ENCODE measurements at regions not wholly inside any gene's neighbourhood (a gene's known extent, or its start where the extent isn't known, plus 50 kb on each side); places are given as distances from the start of the nearest gene placed in this dataset.

- no peak for DNase-seq
Measured at GRCh38 chr6:9647599-9647998, 767.3 kb downstream of the TFAP2A start.

- DNase-seq = no peak
Measured at GRCh38 chr6:9647071-9647445, 767.8 kb downstream of the TFAP2A start.

GRCh38 chr6:9646342-9647070 lies 768.4 kb downstream of the TFAP2A start:
- DNase-seq = no peak

- DNase-seq = no peak
Measured at GRCh38 chr6:9638861-9639260, 776.0 kb downstream of the TFAP2A start.

- DNase-seq = no peak
Measured at GRCh38 chr6:9634776-9635175, 780.1 kb downstream of the TFAP2A start.

GRCh38 chr6:9632026-9632425 lies 782.8 kb downstream of the TFAP2A start:
- no peak for DNase-seq

- DNase-seq = no peak
Measured at GRCh38 chr6:9628819-9629218, 786.1 kb downstream of the TFAP2A start.

GRCh38 chr6:9627916-9628315 lies 787.0 kb downstream of the TFAP2A start:
- no peak for DNase-seq

- no peak for DNase-seq
Measured at GRCh38 chr6:9623985-9624384, 790.9 kb downstream of the TFAP2A start.

GRCh38 chr6:9623228-9623832 lies 791.5 kb downstream of the TFAP2A start:
- DNase-seq = no peak

- no peak for DNase-seq
Measured at GRCh38 chr6:9621276-9621675, 793.6 kb downstream of the TFAP2A start.

GRCh38 chr6:9620687-9621086 lies 794.2 kb downstream of the TFAP2A start:
- DNase-seq = no peak

GRCh38 chr6:9620263-9620662 lies 794.6 kb downstream of the TFAP2A start:
- DNase-seq = no peak

GRCh38 chr6:9614778-9615177 lies 800.1 kb downstream of the TFAP2A start:
- no peak for DNase-seq

GRCh38 chr6:9612489-9612888 lies 802.4 kb downstream of the TFAP2A start:
- DNase-seq = no peak

- DNase-seq = no peak
Measured at GRCh38 chr6:9610620-9611415, 804.1 kb downstream of the TFAP2A start.

GRCh38 chr6:9606435-9607134 lies 808.3 kb downstream of the TFAP2A start:
- no peak for DNase-seq

- DNase-seq = no peak
Measured at GRCh38 chr6:9594746-9595145, 820.1 kb downstream of the TFAP2A start.

GRCh38 chr6:9593554-9593953 lies 821.3 kb downstream of the TFAP2A start:
- no peak for DNase-seq

GRCh38 chr6:9583753-9584352 lies 831.0 kb downstream of the TFAP2A start:
- DNase-seq = no peak

GRCh38 chr6:9581155-9581554 lies 833.7 kb downstream of the TFAP2A start:
- DNase-seq = no peak

GRCh38 chr6:9576521-9576920 lies 838.4 kb downstream of the TFAP2A start:
- no peak for DNase-seq

GRCh38 chr6:9566096-9566495 lies 848.8 kb downstream of the TFAP2A start:
- DNase-seq = no peak

Measured in DMS153 (cell line).